Activated CD4-positive, alpha-beta T cell treated with anti-CD3 and anti-CD28 coated beads for 48 hours (primary cell): ENCODE measurements at regions not wholly inside any gene's neighbourhood (a gene's known extent, or its start where the extent isn't known, plus 50 kb on each side); places are given as distances from the start of the nearest gene placed in this dataset.
"Not testable (repeated sequence)": the region's sequence is repeated elsewhere in the genome, so short reads cannot be mapped to it uniquely, and the experiment has no call there.

Source experiments
- DNase-seq: peaks from one replicate; pipeline ENCODE4 v3.0.0-alpha.2; 2020

GRCh38 chr20:22691369-22692118 is 107.2 kb upstream of the FOXA2 start:
- DNase-seq, result peak; percentile 65

GRCh38 chr20:22692119-22692475 is 107.7 kb upstream of the FOXA2 start:
- no peak for DNase-seq

- DNase-seq, result not testable (repeated sequence)
These were observed 108.2 kb upstream of the FOXA2 start for GRCh38 chr20:22692620-22693019.

- no peak for DNase-seq
These were observed 112.4 kb upstream of the FOXA2 start for GRCh38 chr20:22696759-22697158.

- no peak for DNase-seq
These were observed 114.0 kb upstream of the FOXA2 start for GRCh38 chr20:22698259-22698842.

GRCh38 chr20:22699396-22699795 is 115.0 kb upstream of the FOXA2 start:
- no peak for DNase-seq

- no peak for DNase-seq
These were observed 116.0 kb upstream of the FOXA2 start for GRCh38 chr20:22700367-22700766.

GRCh38 chr20:22701679-22702308 is 117.4 kb upstream of the FOXA2 start:
- DNase-seq, result no peak

- no peak for DNase-seq
These were observed 119.5 kb upstream of the FOXA2 start for GRCh38 chr20:22703843-22704242.

GRCh38 chr20:22711971-22712755 is 127.8 kb upstream of the FOXA2 start:
- no peak for DNase-seq

- no peak for DNase-seq
These were observed 132.5 kb upstream of the FOXA2 start for GRCh38 chr20:22716821-22717351.

GRCh38 chr20:22717466-22717865 is 133.1 kb upstream of the FOXA2 start:
- no peak for DNase-seq

- DNase-seq, result no peak
These were observed 134.8 kb upstream of the FOXA2 start for GRCh38 chr20:22719167-22719591.

- no peak for DNase-seq
These were observed 135.8 kb upstream of the FOXA2 start for GRCh38 chr20:22720206-22720605.

- DNase-seq, result no peak
These were observed 138.4 kb upstream of the FOXA2 start for GRCh38 chr20:22722811-22723210.

- no peak for DNase-seq
These were observed 139.3 kb upstream of the FOXA2 start for GRCh38 chr20:22723659-22724058.

GRCh38 chr20:22728146-22728745 is 143.9 kb upstream of the FOXA2 start:
- no peak for DNase-seq

GRCh38 chr20:22729180-22729579 is 144.8 kb upstream of the FOXA2 start:
- no peak for DNase-seq

GRCh38 chr20:22729616-22730236 is 145.4 kb upstream of the FOXA2 start:
- DNase-seq, result no peak

- no peak for DNase-seq
These were observed 148.4 kb upstream of the FOXA2 start for GRCh38 chr20:22732751-22733150.

- DNase-seq, result peak; percentile 13
These were observed 150.7 kb upstream of the FOXA2 start for GRCh38 chr20:22734946-22735647.

- DNase-seq, result no peak
These were observed 156.5 kb upstream of the FOXA2 start for GRCh38 chr20:22740829-22741228.
